ENCODE measurements at regions not wholly inside any gene's neighbourhood (a gene's known extent, or its start where the extent isn't known, plus 50 kb on each side); places are given as distances from the start of the nearest gene placed in this dataset.
"Not testable (repeated sequence)": the region's sequence is repeated elsewhere in the genome, so short reads cannot be mapped to it uniquely, and the experiment has no call there.

- H3K9me3 Mint-ChIP-seq, H3K27ac Mint-ChIP-seq, H3K4me3 Mint-ChIP-seq, H3K4me1 Mint-ChIP-seq, H3K27me3 Mint-ChIP-seq, H3K36me3 Mint-ChIP-seq: not testable (repeated sequence)
These were observed 315.3 kb downstream of the OR4C45 start for GRCh38 chr11:50348018-50348417.

- Mint-ChIP-seq H3K4me1 (no peaks in the 10 kb centered on the region), H3K27ac (no peak overlapping the region), H3K27me3 (no peaks in the 10 kb centered on the region), H3K4me3 (no peak overlapping the region), H3K9me3 (peaks cover 18 to 47% (median 29%) of the 10 kb centered on the region in 3 donors), H3K36me3 (no peaks in the 10 kb centered on the region)
These were observed 346.8 kb downstream of the OR4C45 start for GRCh38 chr11:50379484-50379883.

GRCh38 chr11:50394017-50394416 is 361.3 kb downstream of the OR4C45 start:
- H3K27ac Mint-ChIP-seq, result no peak overlapping the region
- H3K9me3 Mint-ChIP-seq, result peaks cover 6 to 34% (median 21%) of the 10 kb centered on the region in 3 donors
- H3K27me3 Mint-ChIP-seq, result no peaks in the 10 kb centered on the region
- peaks cover 3% of the 10 kb centered on the region for H3K36me3 Mint-ChIP-seq
- no peak overlapping the region for H3K4me3 Mint-ChIP-seq
- no peaks in the 10 kb centered on the region for H3K4me1 Mint-ChIP-seq

- Mint-ChIP-seq H3K4me1 (peaks cover 0 to 2% (median 0%) of the 10 kb centered on the region in 3 donors), H3K27me3 (no peaks in the 10 kb centered on the region), H3K36me3 (no peaks in the 10 kb centered on the region), H3K27ac (no peak overlapping the region), H3K4me3 (no peak overlapping the region), H3K9me3 (peaks cover 3 to 11% (median 10%) of the 10 kb centered on the region in 3 donors)
These were observed 380.2 kb downstream of the OR4C45 start for GRCh38 chr11:50412832-50413231.

- Mint-ChIP-seq H3K9me3 (peaks cover 0 to 6% (median 4%) of the 10 kb centered on the region in 3 donors), H3K27me3 (no peaks in the 10 kb centered on the region), H3K4me3 (no peak overlapping the region), H3K4me1 (no peaks in the 10 kb centered on the region), H3K27ac (no peak overlapping the region), H3K36me3 (no peaks in the 10 kb centered on the region)
These were observed 390.5 kb downstream of the OR4C45 start for GRCh38 chr11:50423208-50423607.

Measured in IgD-negative memory B cell (primary cell).